GM12892 (cell line): ENCODE measurements at regions not wholly inside any gene's neighbourhood (a gene's known extent, or its start where the extent isn't known, plus 50 kb on each side); places are given as distances from the start of the nearest gene placed in this dataset.
"Not testable (repeated sequence)": the region's sequence is repeated elsewhere in the genome, so short reads cannot be mapped to it uniquely, and the experiment has no call there.

Source experiments
- POLR2A ChIP-seq: IDR thresholded peaks from 2 replicates; pipeline ENCODE4 v1.6.1; 2011; ENCODE audit warnings: low read depth, low read length, control low read depth
- TAF1 ChIP-seq: IDR thresholded peaks from 2 replicates; pipeline ENCODE4 v1.6.1; 2011; ENCODE audit warnings: low read depth, mild to moderate bottlenecking, control low read depth, low read length, borderline replicate concordance

- TF ChIP-seq POLR2A, TAF1: not testable (repeated sequence)
Observed at GRCh38 chr6:115121513-115121912, 778.7 kb upstream of the HS3ST5 start.
